GM12873 (cell line): ENCODE measurements at regions not wholly inside any gene's neighbourhood (a gene's known extent, or its start where the extent isn't known, plus 50 kb on each side); places are given as distances from the start of the nearest gene placed in this dataset.
A peak's percentile ranks its signal among the peaks of the same experiment; 100 is the strongest.

ENCODE experiments used
- CTCF ChIP-seq: IDR thresholded peaks from 2 replicates; pipeline ENCODE4 v1.5.1; 2012; ENCODE audit warnings: low read depth, mild to moderate bottlenecking, moderate library complexity, low read length, control low read depth; ENCODE audit not compliant: insufficient read depth; ENCODE audit errors: missing control alignments

GRCh38 chr6:41462033-41462432 lies 84.1 kb upstream of the FOXP4 start:
- no peak for TF ChIP-seq CTCF

- TF ChIP-seq CTCF = peak; percentile 74
Observed at GRCh38 chr6:41463062-41463930, 82.9 kb upstream of the FOXP4 start.

- no peak for TF ChIP-seq CTCF
Observed at GRCh38 chr6:41464019-41464418, 82.2 kb upstream of the FOXP4 start.

GRCh38 chr6:41464481-41464880 lies 81.7 kb upstream of the FOXP4 start:
- no peak for TF ChIP-seq CTCF

DNA sequence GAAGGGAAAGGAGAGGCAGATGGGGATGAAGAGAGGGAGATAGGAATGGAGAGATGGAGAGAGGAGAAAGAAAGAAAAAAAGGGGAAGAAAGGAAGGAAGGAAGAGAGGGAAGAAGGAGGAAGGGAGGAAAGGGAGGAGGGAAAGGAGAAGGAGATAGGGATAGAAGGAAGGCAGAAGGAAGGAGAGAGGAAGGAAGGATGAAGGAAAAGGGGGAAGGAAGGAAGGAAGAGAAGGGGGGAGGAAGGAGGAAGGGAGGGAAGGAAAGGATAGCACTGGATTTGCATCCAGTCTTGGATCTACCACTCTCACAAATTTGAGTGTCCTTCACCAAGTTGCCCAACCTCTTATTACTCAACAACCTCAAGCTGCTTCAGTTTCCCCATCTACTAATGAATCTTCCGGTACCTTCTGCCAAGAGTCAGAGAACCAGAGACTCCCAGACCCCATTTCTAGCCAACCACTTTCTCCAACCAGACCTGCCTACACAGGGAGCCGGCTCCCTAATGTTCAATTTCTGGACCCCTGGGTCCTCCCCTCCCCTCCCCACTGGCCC lies 79.7 kb upstream of the FOXP4 start:
- TF ChIP-seq CTCF = no peak

- no peak for TF ChIP-seq CTCF
Observed at GRCh38 chr6:41467061-41467460, 79.1 kb upstream of the FOXP4 start.

DNA sequence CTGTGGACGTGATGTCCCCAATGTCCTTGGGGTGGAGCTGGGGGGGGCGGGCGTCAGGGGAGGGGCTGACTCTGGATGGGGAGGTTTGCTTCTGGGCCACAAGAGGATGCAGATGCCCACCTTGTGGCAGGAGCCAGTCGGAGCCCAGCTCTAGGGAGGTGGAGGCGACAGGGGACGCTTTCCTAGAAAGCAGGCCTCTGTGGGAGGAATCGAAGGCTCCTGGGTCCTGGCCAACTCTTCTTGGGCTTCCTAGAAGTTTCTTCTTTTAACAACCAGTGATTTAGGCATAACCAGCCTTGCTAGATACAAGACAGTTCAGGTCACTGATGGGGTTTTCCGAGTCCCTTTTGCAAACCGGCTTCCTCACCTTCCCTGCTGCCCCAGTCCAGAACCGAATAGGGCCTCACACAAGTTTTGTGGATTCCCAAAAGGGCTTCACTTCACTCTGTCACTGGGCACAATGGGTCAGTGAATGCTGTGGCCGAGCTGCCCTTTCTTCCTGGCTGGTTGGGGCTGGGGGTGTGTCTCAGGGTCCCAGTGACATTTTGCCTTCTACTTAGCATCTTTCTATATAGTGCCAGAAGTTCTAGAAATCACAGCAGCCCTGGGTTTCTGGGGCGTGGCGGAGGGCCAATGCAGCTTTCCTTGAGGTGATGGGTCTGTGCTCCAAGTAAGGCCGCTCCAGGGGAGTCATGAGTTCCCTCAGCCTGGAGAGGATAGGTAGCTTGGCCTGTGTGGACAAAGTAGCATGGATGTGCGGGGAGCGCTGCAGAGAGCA lies 78.4 kb upstream of the FOXP4 start:
- no peak for TF ChIP-seq CTCF
